ENCODE measurements at regions not wholly inside any gene's neighbourhood (a gene's known extent, or its start where the extent isn't known, plus 50 kb on each side); places are given as distances from the start of the nearest gene placed in this dataset.

- no peak for DNase-seq (ENCODE audit: low spot score in 2 of 2)
- H3K4me1 ChIP-seq = no peaks in the 10 kb centered on the region
- no peaks in the 10 kb centered on the region for H3K36me3 ChIP-seq
- no peak overlapping the region for H3K4me3 ChIP-seq
- no peaks in the 10 kb centered on the region for H3K27me3 ChIP-seq
- no peaks in the 10 kb centered on the region for H3K9me3 ChIP-seq
- intact Hi-C loops (cut with DNase I) = no loop called here
- TF ChIP-seq CTCF (IDR thresholded peaks at IDR 0.05) = no peak
- no peak overlapping the region for H3K27ac ChIP-seq
Observed at GRCh38 chr6:68546620-68547019, 88.5 kb upstream of the ADGRB3 start.

GRCh38 chr6:68544450-68544849, 90.6 kb upstream of the ADGRB3 start:
- no peak for TF ChIP-seq CTCF (IDR thresholded peaks at IDR 0.05)
- intact Hi-C loops (cut with DNase I) = no loop called here

GRCh38 chr6:68533339-68533795, 101.7 kb upstream of the ADGRB3 start:
- no peak for TF ChIP-seq CTCF (IDR thresholded peaks at IDR 0.05)
- DNase-seq (ENCODE audit: low spot score in 2 of 2) = no peak
- Histone ChIP-seq H3K27ac (no peak overlapping the region), H3K4me1 (no peaks in the 10 kb centered on the region), H3K4me3 (no peak overlapping the region), H3K9me3 (no peaks in the 10 kb centered on the region), H3K27me3 (no peaks in the 10 kb centered on the region), H3K36me3 (no peaks in the 10 kb centered on the region)
- intact Hi-C loops (cut with DNase I) = no loop called here

More at GRCh38 chr6:68544450-68544849, 90.6 kb upstream of the ADGRB3 start:
- Histone ChIP-seq H3K9me3 (no peaks in the 10 kb centered on the region), H3K4me3 (no peak overlapping the region), H3K27ac (no peak overlapping the region), H3K27me3 (no peaks in the 10 kb centered on the region), H3K36me3 (no peaks in the 10 kb centered on the region), H3K4me1 (no peaks in the 10 kb centered on the region)
- no peak for DNase-seq (ENCODE audit: low spot score in 2 of 2)

GRCh38 chr6:68527691-68528090, 107.4 kb upstream of the ADGRB3 start:
- TF ChIP-seq CTCF (IDR thresholded peaks at IDR 0.05) = no peak
- no peaks in the 10 kb centered on the region for H3K9me3 ChIP-seq
- H3K4me1 ChIP-seq = no peaks in the 10 kb centered on the region
- no peak overlapping the region for H3K27ac ChIP-seq
- no peaks in the 10 kb centered on the region for H3K27me3 ChIP-seq
- intact Hi-C loops (cut with DNase I) = no loop called here
- H3K4me3 ChIP-seq = no peak overlapping the region
- H3K36me3 ChIP-seq = no peaks in the 10 kb centered on the region
- no peak for DNase-seq (ENCODE audit: low spot score in 2 of 2)

GRCh38 chr6:68506911-68507310, 128.2 kb upstream of the ADGRB3 start:
- H3K36me3 ChIP-seq = no peaks in the 10 kb centered on the region
- intact Hi-C loops (cut with DNase I) = no loop called here
- H3K27me3 ChIP-seq = no peaks in the 10 kb centered on the region
- no peaks in the 10 kb centered on the region for H3K9me3 ChIP-seq
- H3K4me3 ChIP-seq = no peak overlapping the region
- no peak overlapping the region for H3K27ac ChIP-seq
- no peak for DNase-seq (ENCODE audit: low spot score in 2 of 2)
- no peaks in the 10 kb centered on the region for H3K4me1 ChIP-seq
- no peak for TF ChIP-seq CTCF (IDR thresholded peaks at IDR 0.05)

GRCh38 chr6:68502946-68503345, 132.1 kb upstream of the ADGRB3 start:
- Histone ChIP-seq H3K9me3 (no peaks in the 10 kb centered on the region), H3K27ac (no peak overlapping the region), H3K27me3 (no peaks in the 10 kb centered on the region), H3K4me1 (no peaks in the 10 kb centered on the region), H3K36me3 (no peaks in the 10 kb centered on the region), H3K4me3 (no peak overlapping the region)
- intact Hi-C loops (cut with DNase I) = no loop called here
- DNase-seq (ENCODE audit: low spot score in 2 of 2) = no peak
- no peak for TF ChIP-seq CTCF (IDR thresholded peaks at IDR 0.05)

All from ascending aorta (tissue), 2 donors.